ENCODE measurements at regions not wholly inside any gene's neighbourhood (a gene's known extent, or its start where the extent isn't known, plus 50 kb on each side); places are given as distances from the start of the nearest gene placed in this dataset.

- TF ChIP-seq, protein P1, sequence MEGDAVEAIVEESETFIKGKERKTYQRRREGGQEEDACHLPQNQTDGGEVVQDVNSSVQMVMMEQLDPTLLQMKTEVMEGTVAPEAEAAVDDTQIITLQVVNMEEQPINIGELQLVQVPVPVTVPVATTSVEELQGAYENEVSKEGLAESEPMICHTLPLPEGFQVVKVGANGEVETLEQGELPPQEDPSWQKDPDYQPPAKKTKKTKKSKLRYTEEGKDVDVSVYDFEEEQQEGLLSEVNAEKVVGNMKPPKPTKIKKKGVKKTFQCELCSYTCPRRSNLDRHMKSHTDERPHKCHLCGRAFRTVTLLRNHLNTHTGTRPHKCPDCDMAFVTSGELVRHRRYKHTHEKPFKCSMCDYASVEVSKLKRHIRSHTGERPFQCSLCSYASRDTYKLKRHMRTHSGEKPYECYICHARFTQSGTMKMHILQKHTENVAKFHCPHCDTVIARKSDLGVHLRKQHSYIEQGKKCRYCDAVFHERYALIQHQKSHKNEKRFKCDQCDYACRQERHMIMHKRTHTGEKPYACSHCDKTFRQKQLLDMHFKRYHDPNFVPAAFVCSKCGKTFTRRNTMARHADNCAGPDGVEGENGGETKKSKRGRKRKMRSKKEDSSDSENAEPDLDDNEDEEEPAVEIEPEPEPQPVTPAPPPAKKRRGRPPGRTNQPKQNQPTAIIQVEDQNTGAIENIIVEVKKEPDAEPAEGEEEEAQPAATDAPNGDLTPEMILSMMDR (IDR thresholded peaks at IDR 0.05), result no peak
- no peak for TF ChIP-seq POLR2A (IDR thresholded peaks at IDR 0.05)
Measured at GRCh38 chr7:64431838-64432237, 118.1 kb downstream of the ZNF736 start.

Data from sigmoid colon (tissue), 3 donors.